ENCODE measurements at regions not wholly inside any gene's neighbourhood (a gene's known extent, or its start where the extent isn't known, plus 50 kb on each side); places are given as distances from the start of the nearest gene placed in this dataset.

DNA sequence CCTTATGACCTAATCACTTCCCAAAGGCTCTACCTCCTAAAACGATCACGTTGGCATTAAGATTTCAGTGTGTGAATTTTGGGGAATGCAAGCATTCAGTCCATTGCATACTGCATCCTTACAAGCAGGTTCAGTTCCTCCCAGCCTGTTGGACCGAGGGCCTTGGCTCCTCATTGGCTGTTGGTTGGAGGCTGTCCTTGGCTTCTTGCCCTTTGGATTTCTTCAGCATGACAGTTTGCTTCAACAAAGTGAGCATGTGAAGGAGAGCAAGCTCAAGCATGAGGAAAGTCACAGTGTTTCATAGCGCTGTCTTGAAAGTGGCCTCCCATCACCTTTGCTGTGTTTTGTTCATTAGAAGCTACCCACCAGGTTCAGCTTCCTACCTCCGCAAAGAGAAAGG lies 109.5 kb downstream of the GADD45G start:
- TF ChIP-seq, protein P1, sequence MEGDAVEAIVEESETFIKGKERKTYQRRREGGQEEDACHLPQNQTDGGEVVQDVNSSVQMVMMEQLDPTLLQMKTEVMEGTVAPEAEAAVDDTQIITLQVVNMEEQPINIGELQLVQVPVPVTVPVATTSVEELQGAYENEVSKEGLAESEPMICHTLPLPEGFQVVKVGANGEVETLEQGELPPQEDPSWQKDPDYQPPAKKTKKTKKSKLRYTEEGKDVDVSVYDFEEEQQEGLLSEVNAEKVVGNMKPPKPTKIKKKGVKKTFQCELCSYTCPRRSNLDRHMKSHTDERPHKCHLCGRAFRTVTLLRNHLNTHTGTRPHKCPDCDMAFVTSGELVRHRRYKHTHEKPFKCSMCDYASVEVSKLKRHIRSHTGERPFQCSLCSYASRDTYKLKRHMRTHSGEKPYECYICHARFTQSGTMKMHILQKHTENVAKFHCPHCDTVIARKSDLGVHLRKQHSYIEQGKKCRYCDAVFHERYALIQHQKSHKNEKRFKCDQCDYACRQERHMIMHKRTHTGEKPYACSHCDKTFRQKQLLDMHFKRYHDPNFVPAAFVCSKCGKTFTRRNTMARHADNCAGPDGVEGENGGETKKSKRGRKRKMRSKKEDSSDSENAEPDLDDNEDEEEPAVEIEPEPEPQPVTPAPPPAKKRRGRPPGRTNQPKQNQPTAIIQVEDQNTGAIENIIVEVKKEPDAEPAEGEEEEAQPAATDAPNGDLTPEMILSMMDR (IDR thresholded peaks at IDR 0.05), result no peak
- H3K4me3 Mint-ChIP-seq, result no peak overlapping the region

DNA sequence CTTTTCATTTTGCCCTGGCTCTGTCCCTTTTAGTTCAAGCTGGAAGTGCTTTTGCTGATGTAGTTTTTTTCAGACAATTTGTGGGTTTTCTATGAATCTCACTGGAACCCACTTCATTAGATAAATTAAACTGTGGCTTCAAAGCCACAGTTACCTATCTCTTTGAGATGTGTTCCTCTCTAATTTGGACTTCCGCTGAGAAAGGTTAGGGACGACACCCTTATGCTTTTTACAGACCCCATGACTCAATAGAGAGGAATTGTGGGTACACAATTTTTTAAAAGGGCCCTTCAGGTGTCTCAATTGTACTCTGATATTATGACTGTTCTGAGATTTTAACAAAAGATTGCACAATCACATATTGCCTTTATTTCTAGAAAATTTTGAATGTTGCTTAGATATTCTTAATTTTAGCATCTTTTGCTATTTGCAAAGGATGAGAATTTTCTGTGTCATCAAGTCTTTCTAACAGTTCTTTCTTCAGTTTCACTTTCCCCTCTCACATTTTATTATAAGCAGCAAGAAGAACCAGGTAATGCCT lies 110.6 kb downstream of the GADD45G start:
- no peak for DNase-seq
- Mint-ChIP-seq H3K4me1 (peaks cover 50% of the 10 kb centered on the region), H3K4me3 (no peak overlapping the region), H3K36me3 (no peaks in the 10 kb centered on the region), H3K27ac (no peak overlapping the region), H3K9me3 (peaks cover 0 to 6% (median 4%) of the 10 kb centered on the region in 7 donors), H3K27me3 (ENCODE audit: low read depth in 3 of 3) (no peaks in the 10 kb centered on the region)
- Histone ChIP-seq H3K27ac (ENCODE audit: low read depth in 1 of 2, low read length in 2 of 2) (no peak overlapping the region), H3K9ac (ENCODE audit: insufficient read depth, low read length, poor library complexity, severe bottlenecking) (no peak overlapping the region), H3K9me3 (replicated peaks in 1 of 2; ENCODE audit: control insufficient read depth in 1 of 2, insufficient read depth in 1 of 2, low read length in 2 of 2) (peaks cover 0 to 6% of the 10 kb centered on the region in 2 donors), H3K4me2 (replicated peaks; ENCODE audit: extremely low read depth, low read length, poor library complexity, severe bottlenecking) (no peak overlapping the region), H3K4me3 (replicated peaks in 1 of 3; ENCODE audit: low read depth in 2 of 3, low read length in 3 of 3) (no peak overlapping the region), H3K79me2 (ENCODE audit: insufficient read depth, low read length) (no peaks in the 10 kb centered on the region), H4K20me1 (ENCODE audit: insufficient read depth, low read length) (no peaks in the 10 kb centered on the region), H3K27me3 (ENCODE audit: control insufficient read depth in 2 of 2, insufficient read depth in 2 of 2, low read length in 2 of 2) (no peaks in the 10 kb centered on the region), H3K36me3 (replicated peaks in 1 of 2; ENCODE audit: control insufficient read depth in 1 of 2, insufficient read depth in 2 of 2, low read length in 2 of 2) (no peaks in the 10 kb centered on the region), H3K4me1 (ENCODE audit: control insufficient read depth in 1 of 2, insufficient read depth in 2 of 2, low read length in 2 of 2) (peaks cover 14 to 28% of the 10 kb centered on the region in 2 donors), H2AFZ (ENCODE audit: insufficient read depth, low read depth, low read length, poor library complexity, severe bottlenecking) (no peak overlapping the region)
- intact Hi-C loops (cut with micrococcal nuclease), result no loop called here
- WGBS (ENCODE audit: insufficient coverage), result no CpG with 5 or more reads among the region's 2 CpGs
- TF ChIP-seq, protein P1 (IDR thresholded peaks at IDR 0.05), result no peak

More for the DNA sequence above, 109.5 kb downstream of the GADD45G start:
- Histone ChIP-seq H3K4me1 (ENCODE audit: control insufficient read depth in 1 of 2, insufficient read depth in 2 of 2, low read length in 2 of 2) (peaks cover 15 to 31% of the 10 kb centered on the region in 2 donors), H3K36me3 (replicated peaks in 1 of 2; ENCODE audit: control insufficient read depth in 1 of 2, insufficient read depth in 2 of 2, low read length in 2 of 2) (no peaks in the 10 kb centered on the region), H3K9ac (ENCODE audit: insufficient read depth, low read length, poor library complexity, severe bottlenecking) (no peak overlapping the region), H3K9me3 (replicated peaks in 1 of 2; ENCODE audit: control insufficient read depth in 1 of 2, insufficient read depth in 1 of 2, low read length in 2 of 2) (peaks cover 0 to 6% of the 10 kb centered on the region in 2 donors), H4K20me1 (ENCODE audit: insufficient read depth, low read length) (no peaks in the 10 kb centered on the region), H3K27me3 (ENCODE audit: control insufficient read depth in 2 of 2, insufficient read depth in 2 of 2, low read length in 2 of 2) (no peaks in the 10 kb centered on the region), H3K27ac (ENCODE audit: low read depth in 1 of 2, low read length in 2 of 2) (no peak overlapping the region), H2AFZ (ENCODE audit: insufficient read depth, low read depth, low read length, poor library complexity, severe bottlenecking) (no peak overlapping the region), H3K79me2 (ENCODE audit: insufficient read depth, low read length) (no peaks in the 10 kb centered on the region), H3K4me3 (replicated peaks in 1 of 3; ENCODE audit: low read depth in 2 of 3, low read length in 3 of 3) (no peak overlapping the region), H3K4me2 (replicated peaks; ENCODE audit: extremely low read depth, low read length, poor library complexity, severe bottlenecking) (no peak overlapping the region)
- 54% methylated on average over 3 of the region's 5 CpGs for WGBS (ENCODE audit: insufficient coverage)
- intact Hi-C loops (cut with micrococcal nuclease), result no loop called here
- H3K9me3 Mint-ChIP-seq, result peaks cover 0 to 7% (median 4%) of the 10 kb centered on the region in 7 donors
- H3K36me3 Mint-ChIP-seq, result no peaks in the 10 kb centered on the region
- no peaks in the 10 kb centered on the region for H3K27me3 Mint-ChIP-seq (ENCODE audit: low read depth in 3 of 3)
- peak in 1 of 3 donors; percentile 26 for DNase-seq
- peaks cover 45% of the 10 kb centered on the region for H3K4me1 Mint-ChIP-seq
- H3K27ac Mint-ChIP-seq, result no peak overlapping the region
